H1 (cell line): ENCODE measurements at regions not wholly inside any gene's neighbourhood (a gene's known extent, or its start where the extent isn't known, plus 50 kb on each side); places are given as distances from the start of the nearest gene placed in this dataset.

Experiments
- CTCF ChIA-PET: fragments of 300-600 bp; sonication (Branson Sonifier 250); formaldehyde crosslinking; loops from one replicate; lab custom pipeline; 2021; ENCODE audit not compliant: partially characterized antibody; lab: Charles Lee
- POLR2A ChIA-PET: fragments of 300-600 bp; sonication (Branson Sonifier 250); formaldehyde crosslinking; loops from one replicate; lab custom pipeline; 2021; ENCODE audit warnings: inconsistent platforms; ENCODE audit not compliant: partially characterized antibody; lab: Charles Lee
- DNase-seq, 2 experiments: peaks; one replicate each; pipeline versions ENCODE4 v3.0.0 to v3.0.0-alpha.2; 2010 to 2022; ENCODE audit warnings: low spot score in 2 of 2, low read depth in 1 of 2, mixed read lengths in 1 of 2
- FAIRE-seq: peaks from 2 replicates; lab custom pipeline; 2011; peaks lifted over from hg19 to GRCh38; lab: Jason Lieb, UNC
- H2AFZ ChIP-seq: 2 replicates; pipeline ENCODE4 v1.8.1; 2012; ENCODE audit warnings: low read length, inconsistent platforms
- H2AK5ac ChIP-seq: 2 replicates; pipeline ENCODE4 v1.6.1; 2013; ENCODE audit warnings: low read depth, low read length
- H2BK120ac ChIP-seq: replicated peaks from 2 replicates; pipeline ENCODE3; 2013; ENCODE audit warnings: low read depth, low read length, inconsistent platforms
- H2BK12ac ChIP-seq: 2 replicates; pipeline ENCODE4 v1.6.1; 2013; ENCODE audit warnings: low read depth, low read length
- H2BK15ac ChIP-seq: 2 replicates; pipeline ENCODE4 v1.6.1; 2013; ENCODE audit warnings: low read length
- H2BK20ac ChIP-seq: 2 replicates; pipeline ENCODE4 v1.6.1; 2013; ENCODE audit warnings: low read length
- H2BK5ac ChIP-seq: 2 replicates; pipeline ENCODE4 v1.6.1; 2013; ENCODE audit warnings: low read depth, low read length
- H3K14ac ChIP-seq: 2 replicates; pipeline ENCODE4 v1.6.1; 2013; ENCODE audit warnings: inconsistent platforms; ENCODE audit not compliant: insufficient read length
- H3K18ac ChIP-seq: 2 replicates; pipeline ENCODE4 v1.6.1; 2013; ENCODE audit warnings: low read length; ENCODE audit errors: extremely low read depth
- H3K23ac ChIP-seq: 2 replicates; pipeline ENCODE4 v1.6.1; 2013; ENCODE audit warnings: inconsistent platforms; ENCODE audit not compliant: insufficient read length
- H3K23me2 ChIP-seq: 2 replicates; pipeline ENCODE4 v1.6.1; 2013; ENCODE audit warnings: low read depth, low read length
- H3K27ac ChIP-seq: 2 replicates; pipeline ENCODE4 v1.6.1; 2011; ENCODE audit warnings: low read depth, low read length, inconsistent platforms
- H3K27me3 ChIP-seq, 4 experiments: replicated peaks in 1 of 4; 1 replicate in 1 of 4; 2 replicates in 3 of 4; pipeline versions ENCODE4 v1.6.1 to v1.8.1; 2011 to 2013; ENCODE audit warnings: low read length in 3 of 4, mild to moderate bottlenecking in 3 of 4, inconsistent platforms in 2 of 4, mixed read lengths in 2 of 4, moderate library complexity in 1 of 4; ENCODE audit not compliant: control insufficient read depth in 3 of 4, insufficient read depth in 3 of 4; ENCODE audit errors: extremely low read depth in 1 of 4
- H3K36me3 ChIP-seq, 4 experiments: 2 replicates each; pipeline versions ENCODE4 v1.6.1 to v1.8.1; 2011 to 2013; ENCODE audit warnings: mild to moderate bottlenecking in 4 of 4, low read length in 3 of 4, moderate library complexity in 2 of 4, control low read depth in 1 of 4, inconsistent platforms in 1 of 4; ENCODE audit not compliant: insufficient read depth in 4 of 4, control insufficient read depth in 2 of 4
- H3K4ac ChIP-seq: replicated peaks from 2 replicates; pipeline ENCODE3; 2013; ENCODE audit warnings: low read length, low read depth, mixed read lengths, inconsistent platforms; ENCODE audit not compliant: insufficient read length
- H3K4me1 ChIP-seq, 4 experiments: replicated peaks in 1 of 4; 1 replicate in 1 of 4; 2 replicates in 3 of 4; pipeline versions ENCODE4 v1.6.1 to v1.8.1; 2011 to 2013; ENCODE audit warnings: low read length in 3 of 4, inconsistent platforms in 2 of 4, mixed read lengths in 1 of 4; ENCODE audit not compliant: insufficient read depth in 4 of 4, control insufficient read depth in 3 of 4
- H3K4me2 ChIP-seq, 2 experiments: 2 replicates each; pipeline versions ENCODE4 v1.6.1 to v1.8.1; 2011 to 2013; ENCODE audit warnings: low read depth in 2 of 2, low read length in 2 of 2, control low read depth in 1 of 2, inconsistent platforms in 1 of 2, mild to moderate bottlenecking in 1 of 2; ENCODE audit not compliant: insufficient read depth in 1 of 2
- H3K4me3 ChIP-seq, 4 experiments: fragments of 200-600, 300-600 bp in 1 of 4; sonication (generic), shearing (Covaris generic), sonication (Bioruptor Twin) in 1 of 4; 2 replicates each; pipeline versions ENCODE4 v1.5.1 to v1.8.1; 2011 to 2016; ENCODE audit warnings: low read length in 4 of 4, low read depth in 3 of 4, control low read depth in 2 of 4, inconsistent platforms in 2 of 4, mild to moderate bottlenecking in 2 of 4, mixed read lengths in 1 of 4, moderate library complexity in 1 of 4; ENCODE audit not compliant: insufficient read depth in 2 of 4; ENCODE audit errors: extremely low read depth in 1 of 4
- H3K56ac ChIP-seq: replicated peaks from 2 replicates; pipeline ENCODE3; 2013; ENCODE audit warnings: low read depth, mild to moderate bottlenecking, mixed read lengths, low read length, inconsistent platforms; ENCODE audit not compliant: insufficient read length
- H3K79me1 ChIP-seq: 2 replicates; pipeline ENCODE4 v1.6.1; 2013; ENCODE audit warnings: low read depth, low read length, control low read depth
- H3K79me2 ChIP-seq, 2 experiments: 2 replicates each; pipeline versions ENCODE4 v1.6.1 to v1.8.1; 2012 to 2013; ENCODE audit warnings: low read length in 2 of 2, mild to moderate bottlenecking in 2 of 2, inconsistent platforms in 1 of 2; ENCODE audit not compliant: insufficient read depth in 2 of 2, control insufficient read depth in 1 of 2
- H3K9ac ChIP-seq, 4 experiments: replicated peaks in 1 of 4; 1 replicate in 1 of 4; 2 replicates in 3 of 4; pipeline versions ENCODE4 v1.6.1 to v1.8.1; 2011 to 2013; ENCODE audit warnings: low read depth in 3 of 4, low read length in 3 of 4, control low read depth in 2 of 4, mild to moderate bottlenecking in 2 of 4, moderate library complexity in 2 of 4, inconsistent platforms in 1 of 4; ENCODE audit errors: extremely low read depth in 1 of 4
- H3K9me3 ChIP-seq, 2 experiments: 2 replicates each; pipeline versions ENCODE4 v1.6.1 to v1.8.1; 2012 to 2013; ENCODE audit warnings: mild to moderate bottlenecking in 2 of 2, moderate library complexity in 2 of 2, control low read depth in 1 of 2, inconsistent platforms in 1 of 2, low read depth in 1 of 2, low read length in 1 of 2, mixed read lengths in 1 of 2; ENCODE audit not compliant: insufficient read depth in 2 of 2
- H4K20me1 ChIP-seq, 2 experiments: replicated peaks in 1 of 2; 2 replicates each; pipeline versions ENCODE3 to v1.8.1; 2011 to 2013; ENCODE audit warnings: inconsistent platforms in 2 of 2, low read length in 2 of 2, mild to moderate bottlenecking in 1 of 2; ENCODE audit not compliant: insufficient read depth in 2 of 2, control insufficient read depth in 1 of 2
- H4K5ac ChIP-seq: 2 replicates; pipeline ENCODE4 v1.6.1; 2013; ENCODE audit warnings: low read length, low read depth, mixed read lengths, inconsistent platforms; ENCODE audit not compliant: insufficient read length
- H4K8ac ChIP-seq: 2 replicates; pipeline ENCODE4 v1.8.0; 2013; ENCODE audit warnings: mild to moderate bottlenecking, moderate library complexity, low read length, inconsistent platforms; ENCODE audit not compliant: insufficient read depth; ENCODE audit errors: extremely low read depth
- H4K91ac ChIP-seq: replicated peaks from 2 replicates; pipeline ENCODE3; 2013; ENCODE audit warnings: low read length, mixed read lengths, inconsistent platforms; ENCODE audit not compliant: insufficient read length
- GTF2F1 ChIP-seq: IDR thresholded peaks from 2 replicates; pipeline ENCODE4 v1.6.1; 2012; ENCODE audit warnings: low read depth, low read length, improper control_type of control experiment, borderline replicate concordance
- MAFK ChIP-seq: IDR thresholded peaks from 2 replicates; pipeline ENCODE4 v1.6.1; 2012; ENCODE audit warnings: low read depth, mild to moderate bottlenecking, improper control_type of control experiment, low read length
- POLR2AphosphoS5 ChIP-seq: IDR thresholded peaks from 2 replicates; pipeline ENCODE4 v1.6.1; 2011; ENCODE audit warnings: low read depth, low read length
- WGBS, 2 experiments: shearing (Covaris generic) in 1 of 2; methylation state at CpG; one replicate each; pipeline versions ENCODE4 v1.1.6 to v1.1.7; 2013 to 2015; ENCODE audit warnings: low lambda C conversion rate in 2 of 2, mixed read lengths in 2 of 2, inconsistent platforms in 1 of 2, low coverage in 1 of 2, missing lambda C conversion rate in 1 of 2; ENCODE audit not compliant: insufficient replicate concordance in 2 of 2, insufficient coverage in 1 of 2, insufficient read length in 1 of 2; ENCODE audit errors: extremely low coverage in 1 of 2, missing lambda C conversion rate in 1 of 2; 5-methylcytosine and 5-hydroxymethylcytosine counted together

DNA sequence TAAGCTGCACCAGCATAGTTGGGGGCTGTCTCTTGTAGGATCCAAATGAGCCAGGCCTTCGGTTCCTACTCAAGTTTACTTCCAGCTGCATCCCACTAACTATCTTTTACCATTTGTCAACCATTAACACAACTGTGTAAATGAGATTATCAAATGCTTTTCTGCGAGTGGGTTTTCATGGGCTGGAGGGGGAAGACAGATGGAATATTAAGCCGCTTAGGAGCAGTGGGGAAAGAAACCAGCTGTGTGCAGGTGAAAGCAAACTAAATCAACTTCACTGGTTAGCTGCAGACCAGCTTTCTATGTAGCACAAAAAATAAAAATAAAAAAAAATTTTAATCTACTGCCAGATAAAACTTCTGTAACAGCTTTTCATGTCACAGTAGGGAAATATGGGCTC is 100.8 kb upstream of the FOXN2 start:
- H2BK20ac ChIP-seq = no peak overlapping the region
- H3K14ac ChIP-seq = no peak overlapping the region
- no peak overlapping the region for H3K23ac ChIP-seq
- H3K79me1 ChIP-seq = no peaks in the 10 kb centered on the region
- no peak overlapping the region for H4K5ac ChIP-seq
- DNase-seq (no peak), FAIRE-seq (no peak)
- H3K27ac ChIP-seq = no peak overlapping the region
- H2BK15ac ChIP-seq = no peak overlapping the region
- POLR2A ChIA-PET = no interaction called here
- no peak overlapping the region for H2AFZ ChIP-seq
- TF ChIP-seq POLR2AphosphoS5 = no peak
- no peak for TF ChIP-seq MAFK
- no peak for TF ChIP-seq GTF2F1
- H2BK120ac ChIP-seq = no peak overlapping the region
- H3K4me1 ChIP-seq = no peaks in the 10 kb centered on the region; a peak in 1 of 7 replicates
- CTCF ChIA-PET = interaction anchor here (0.5 to 2.2 kb wide), 2 partner anchors 156 to 206 kb away, joined by 3 to 5 read pairs; no protein-coding TSS in a partner anchor
- H3K27me3 ChIP-seq = no peaks in the 10 kb centered on the region
- H3K18ac ChIP-seq = no peak overlapping the region
- H3K4me3 ChIP-seq = no peak overlapping the region
- H4K91ac ChIP-seq = no peak overlapping the region
- H4K20me1 ChIP-seq = no peaks in the 10 kb centered on the region
- H3K4ac ChIP-seq = no peak overlapping the region
- no peak overlapping the region for H2BK5ac ChIP-seq
- WGBS, 2 experiments = 91% methylated on average over 3 of the region's 3 CpGs; no CpG with 5 or more reads in 1 of the 2 experiments
- no peak overlapping the region for H3K9ac ChIP-seq
- no peaks in the 10 kb centered on the region for H3K9me3 ChIP-seq
- H3K79me2 ChIP-seq = no peaks in the 10 kb centered on the region
- no peak overlapping the region for H3K56ac ChIP-seq
- H3K4me2 ChIP-seq = no peak overlapping the region
- no peaks in the 10 kb centered on the region for H3K23me2 ChIP-seq
- no peak overlapping the region for H2AK5ac ChIP-seq
- H2BK12ac ChIP-seq = no peak overlapping the region
- no peak overlapping the region for H4K8ac ChIP-seq
- no peaks in the 10 kb centered on the region for H3K36me3 ChIP-seq
